ENCODE measurements at regions not wholly inside any gene's neighbourhood (a gene's known extent, or its start where the extent isn't known, plus 50 kb on each side); places are given as distances from the start of the nearest gene placed in this dataset.
A peak's percentile ranks its signal among the peaks of the same experiment; 100 is the strongest.

- DNase-seq (ENCODE audit: low read depth) = no peak
These were observed 84.1 kb downstream of the TNFSF11 start for GRCh38 chr13:42658019-42658418.

- peak; percentile 28 for DNase-seq (ENCODE audit: low read depth)
These were observed 86.5 kb downstream of the TNFSF11 start for GRCh38 chr13:42660333-42660965.

- DNase-seq (ENCODE audit: low read depth) = no peak
These were observed 93.7 kb downstream of the TNFSF11 start for GRCh38 chr13:42667638-42668037.

GRCh38 chr13:42671502-42671901 is 97.5 kb downstream of the TNFSF11 start:
- no peak for DNase-seq (ENCODE audit: low read depth)

GRCh38 chr13:42673677-42674076 is 99.7 kb downstream of the TNFSF11 start:
- no peak for DNase-seq (ENCODE audit: low read depth)

- no peak for DNase-seq (ENCODE audit: low read depth)
These were observed 100.6 kb upstream of the FAM216B start for GRCh38 chr13:42680748-42681147.

- DNase-seq (ENCODE audit: low read depth) = no peak
These were observed 99.9 kb upstream of the FAM216B start for GRCh38 chr13:42681326-42682100.

- no peak for DNase-seq (ENCODE audit: low read depth)
These were observed 97.2 kb upstream of the FAM216B start for GRCh38 chr13:42684226-42684625.

- DNase-seq (ENCODE audit: low read depth) = no peak
These were observed 95.6 kb upstream of the FAM216B start for GRCh38 chr13:42685751-42686150.

- no peak for DNase-seq (ENCODE audit: low read depth)
These were observed 95.2 kb upstream of the FAM216B start for GRCh38 chr13:42686165-42686564.

- DNase-seq (ENCODE audit: low read depth) = no peak
These were observed 92.6 kb upstream of the FAM216B start for GRCh38 chr13:42688821-42689220.

- peak; percentile 90 for DNase-seq (ENCODE audit: low read depth)
These were observed 85.2 kb upstream of the FAM216B start for GRCh38 chr13:42696191-42696590.

GRCh38 chr13:42699912-42700311 is 81.5 kb upstream of the FAM216B start:
- no peak for DNase-seq (ENCODE audit: low read depth)

- DNase-seq (ENCODE audit: low read depth) = peak; percentile 12
These were observed 78.7 kb upstream of the FAM216B start for GRCh38 chr13:42702716-42703115.

- no peak for DNase-seq (ENCODE audit: low read depth)
These were observed 77.6 kb upstream of the FAM216B start for GRCh38 chr13:42703740-42704139.

- DNase-seq (ENCODE audit: low read depth) = no peak
These were observed 75.1 kb upstream of the FAM216B start for GRCh38 chr13:42706286-42706685.

- no peak for DNase-seq (ENCODE audit: low read depth)
These were observed 74.3 kb upstream of the FAM216B start for GRCh38 chr13:42707048-42707447.

GRCh38 chr13:42707586-42707985 is 73.8 kb upstream of the FAM216B start:
- DNase-seq (ENCODE audit: low read depth) = peak; percentile 75

GRCh38 chr13:42708391-42708790 is 73.0 kb upstream of the FAM216B start:
- no peak for DNase-seq (ENCODE audit: low read depth)

GRCh38 chr13:42709276-42709675 is 72.1 kb upstream of the FAM216B start:
- DNase-seq (ENCODE audit: low read depth) = no peak

GRCh38 chr13:42715909-42716308 is 65.5 kb upstream of the FAM216B start:
- DNase-seq (ENCODE audit: low read depth) = no peak

- no peak for DNase-seq (ENCODE audit: low read depth)
These were observed 64.2 kb upstream of the FAM216B start for GRCh38 chr13:42717176-42717575.

- peak; percentile 88 for DNase-seq (ENCODE audit: low read depth)
These were observed 61.1 kb upstream of the FAM216B start for GRCh38 chr13:42720113-42720857.

All from M059J (cell line).